ENCODE measurements at regions not wholly inside any gene's neighbourhood (a gene's known extent, or its start where the extent isn't known, plus 50 kb on each side); places are given as distances from the start of the nearest gene placed in this dataset.
"Not testable (repeated sequence)": the region's sequence is repeated elsewhere in the genome, so short reads cannot be mapped to it uniquely, and the experiment has no call there.

- 75% methylated on average over 5 of the region's 5 CpGs; no CpG with 5 or more reads in 1 of the 2 experiments for WGBS, 2 experiments (ENCODE audit: insufficient coverage in 1 of 2, insufficient read length in 1 of 2)
- Mint-ChIP-seq H3K36me3 (ENCODE audit: low read depth) (no peaks in the 10 kb centered on the region), H3K27ac (no peak overlapping the region), H3K27me3 (ENCODE audit: insufficient read depth) (peaks cover 13% of the 10 kb centered on the region), H3K9me3 (peaks cover under 1% of the 10 kb centered on the region), H3K4me1 (peaks cover 38% of the 10 kb centered on the region), H3K4me3 (no peak overlapping the region)
- Histone ChIP-seq H3K4me1 (ENCODE audit: control insufficient read depth, insufficient read depth, low read length) (peaks cover 4% of the 10 kb centered on the region), H3K9ac (ENCODE audit: extremely low read depth, low read length, poor library complexity, severe bottlenecking) (no peak overlapping the region), H3K4me3 (ENCODE audit: low read length) (no peak overlapping the region), H3K27ac (ENCODE audit: low read depth, low read length) (no peak overlapping the region), H3K9me3 (ENCODE audit: control insufficient read depth, low read length) (no peaks in the 10 kb centered on the region), H3K27me3 (ENCODE audit: control insufficient read depth, insufficient read depth, low read length, poor library complexity, severe bottlenecking) (no peaks in the 10 kb centered on the region), H3K36me3 (ENCODE audit: control insufficient read depth, insufficient read depth, low read length) (no peaks in the 10 kb centered on the region)
- no peak for DNase-seq
- no peak for TF ChIP-seq CTCF (conservative IDR thresholded peaks at IDR 0.05)
Observed at GRCh38 chr6:10313799-10314162, 101.1 kb downstream of the TFAP2A start.

- Histone ChIP-seq H3K9ac (ENCODE audit: extremely low read depth, low read length, poor library complexity, severe bottlenecking) (no peak overlapping the region), H3K4me1 (ENCODE audit: control insufficient read depth, insufficient read depth, low read length) (peaks cover 4% of the 10 kb centered on the region), H3K36me3 (ENCODE audit: control insufficient read depth, insufficient read depth, low read length) (no peaks in the 10 kb centered on the region), H3K4me3 (ENCODE audit: low read length) (no peak overlapping the region), H3K27ac (ENCODE audit: low read depth, low read length) (no peak overlapping the region), H3K27me3 (ENCODE audit: control insufficient read depth, insufficient read depth, low read length, poor library complexity, severe bottlenecking) (no peaks in the 10 kb centered on the region), H3K9me3 (ENCODE audit: control insufficient read depth, low read length) (no peaks in the 10 kb centered on the region)
- Mint-ChIP-seq H3K4me3 (no peak overlapping the region), H3K9me3 (no peaks in the 10 kb centered on the region), H3K27me3 (ENCODE audit: insufficient read depth) (peaks cover 11% of the 10 kb centered on the region), H3K36me3 (ENCODE audit: low read depth) (no peaks in the 10 kb centered on the region), H3K27ac (no peak overlapping the region), H3K4me1 (peaks cover 38% of the 10 kb centered on the region)
- WGBS, 2 experiments (ENCODE audit: insufficient coverage in 1 of 2, insufficient read length in 1 of 2): 66 to 68% methylated on average over 6 to 11 of the region's 11 CpGs
- DNase-seq: no peak
- no peak for TF ChIP-seq CTCF (conservative IDR thresholded peaks at IDR 0.05)
Observed at GRCh38 chr6:10312445-10312844, 102.4 kb downstream of the TFAP2A start.

DNA sequence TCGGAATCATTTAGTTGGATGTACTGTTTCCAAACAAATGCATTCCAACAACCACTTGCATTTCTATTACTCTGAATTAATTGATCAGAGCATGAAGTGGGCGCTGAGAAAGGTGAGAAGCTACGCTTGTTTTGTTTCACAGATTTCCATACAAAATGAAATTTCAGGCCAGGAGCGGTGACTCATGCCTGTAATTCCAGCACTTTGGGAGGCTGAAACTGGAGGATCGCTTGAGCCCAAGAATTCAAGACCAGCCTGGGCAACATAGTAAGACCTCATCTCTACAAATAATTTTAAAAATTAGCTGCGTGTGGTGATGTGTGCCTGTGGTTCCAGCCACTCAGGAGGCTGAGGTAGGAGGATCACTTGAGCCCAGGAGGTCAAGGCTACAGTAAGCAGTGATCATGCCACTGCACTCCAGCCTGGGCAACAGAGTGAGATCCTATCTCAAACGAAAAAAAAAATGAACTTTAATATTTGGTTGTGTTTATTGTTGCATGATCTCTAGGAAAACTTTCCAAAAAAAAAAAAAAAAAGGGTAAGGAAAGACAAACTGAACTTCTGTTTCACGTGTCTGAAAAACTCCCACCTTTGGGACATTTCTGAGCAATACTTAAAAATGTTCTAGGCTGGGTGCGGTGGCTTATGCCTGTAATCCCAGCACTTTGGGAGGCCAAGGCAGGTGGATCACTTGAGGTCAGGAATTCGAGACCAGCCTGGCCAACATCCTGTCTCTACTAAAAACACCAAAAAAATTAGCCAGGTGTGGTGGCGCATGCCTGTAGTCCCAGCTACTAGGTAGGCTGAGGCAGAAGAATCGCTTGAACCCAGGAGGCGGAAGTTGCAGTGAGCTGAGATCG lies 103.1 kb downstream of the TFAP2A start:
- H3K36me3 ChIP-seq (ENCODE audit: control insufficient read depth, insufficient read depth, low read length); H3K36me3 Mint-ChIP-seq (ENCODE audit: low read depth); DNase-seq; H3K9me3 Mint-ChIP-seq; H3K27me3 ChIP-seq (ENCODE audit: control insufficient read depth, insufficient read depth, low read length, poor library complexity, severe bottlenecking); H3K9me3 ChIP-seq (ENCODE audit: control insufficient read depth, low read length); H3K27ac Mint-ChIP-seq; H3K27ac ChIP-seq (ENCODE audit: low read depth, low read length); H3K9ac ChIP-seq (ENCODE audit: extremely low read depth, low read length, poor library complexity, severe bottlenecking); H3K4me1 ChIP-seq (ENCODE audit: control insufficient read depth, insufficient read depth, low read length); H3K4me3 Mint-ChIP-seq; H3K27me3 Mint-ChIP-seq (ENCODE audit: insufficient read depth); H3K4me3 ChIP-seq (ENCODE audit: low read length): not testable (repeated sequence)
- peaks cover 38% of the 10 kb centered on the region for H3K4me1 Mint-ChIP-seq
- 91 to 93% methylated on average over 7 to 14 of the region's 14 CpGs for WGBS, 2 experiments (ENCODE audit: insufficient coverage in 1 of 2, insufficient read length in 1 of 2)

Measured in endodermal cell (in vitro differentiated cells).